ENCODE measurements at regions not wholly inside any gene's neighbourhood (a gene's known extent, or its start where the extent isn't known, plus 50 kb on each side); places are given as distances from the start of the nearest gene placed in this dataset.

GRCh38 chr2:5215989-5216607, 476.1 kb upstream of the SOX11 start:
- TF ChIP-seq, protein P1, sequence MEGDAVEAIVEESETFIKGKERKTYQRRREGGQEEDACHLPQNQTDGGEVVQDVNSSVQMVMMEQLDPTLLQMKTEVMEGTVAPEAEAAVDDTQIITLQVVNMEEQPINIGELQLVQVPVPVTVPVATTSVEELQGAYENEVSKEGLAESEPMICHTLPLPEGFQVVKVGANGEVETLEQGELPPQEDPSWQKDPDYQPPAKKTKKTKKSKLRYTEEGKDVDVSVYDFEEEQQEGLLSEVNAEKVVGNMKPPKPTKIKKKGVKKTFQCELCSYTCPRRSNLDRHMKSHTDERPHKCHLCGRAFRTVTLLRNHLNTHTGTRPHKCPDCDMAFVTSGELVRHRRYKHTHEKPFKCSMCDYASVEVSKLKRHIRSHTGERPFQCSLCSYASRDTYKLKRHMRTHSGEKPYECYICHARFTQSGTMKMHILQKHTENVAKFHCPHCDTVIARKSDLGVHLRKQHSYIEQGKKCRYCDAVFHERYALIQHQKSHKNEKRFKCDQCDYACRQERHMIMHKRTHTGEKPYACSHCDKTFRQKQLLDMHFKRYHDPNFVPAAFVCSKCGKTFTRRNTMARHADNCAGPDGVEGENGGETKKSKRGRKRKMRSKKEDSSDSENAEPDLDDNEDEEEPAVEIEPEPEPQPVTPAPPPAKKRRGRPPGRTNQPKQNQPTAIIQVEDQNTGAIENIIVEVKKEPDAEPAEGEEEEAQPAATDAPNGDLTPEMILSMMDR (IDR thresholded peaks at IDR 0.05; ENCODE audit: insufficient read depth, low read length): no peak
- no peak overlapping the region for H3K4me3 ChIP-seq (ENCODE audit: low read depth, low read length)
- DNase-seq (ENCODE audit: low read depth): no peak

- no peak overlapping the region for H3K4me3 ChIP-seq (ENCODE audit: low read depth, low read length)
- TF ChIP-seq, protein P1 (IDR thresholded peaks at IDR 0.05; ENCODE audit: insufficient read depth, low read length): no peak
- DNase-seq (ENCODE audit: low read depth): no peak
Measured at GRCh38 chr2:5227062-5227699, 465.0 kb upstream of the SOX11 start.

- H3K4me3 ChIP-seq (ENCODE audit: low read depth, low read length): no peak overlapping the region
- TF ChIP-seq, protein P1 (IDR thresholded peaks at IDR 0.05; ENCODE audit: insufficient read depth, low read length): no peak
- no peak for DNase-seq (ENCODE audit: low read depth)
Measured at GRCh38 chr2:5229574-5229973, 462.6 kb upstream of the SOX11 start.

DNA sequence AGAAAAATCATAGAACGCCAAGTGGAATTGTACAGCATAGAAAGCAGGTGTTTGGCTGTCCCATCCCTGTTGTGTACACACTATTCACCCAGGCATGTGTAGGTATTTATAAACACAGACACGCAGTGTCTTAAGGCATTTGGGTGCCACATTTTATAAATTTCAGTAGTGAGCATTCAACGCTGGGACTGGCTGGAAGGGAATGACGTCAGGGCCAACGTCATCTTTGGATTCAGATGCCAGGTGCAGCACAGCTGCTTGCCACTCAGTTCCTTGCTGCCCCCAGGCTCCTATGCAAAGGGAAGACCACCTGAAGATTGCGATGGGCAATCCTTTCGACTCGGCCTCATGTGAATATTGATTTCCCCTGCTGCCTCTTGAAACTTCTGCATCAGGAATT, 461.7 kb upstream of the SOX11 start:
- DNase-seq (ENCODE audit: low read depth): no peak
- TF ChIP-seq, protein P1 (IDR thresholded peaks at IDR 0.05; ENCODE audit: insufficient read depth, low read length): no peak
- no peak overlapping the region for H3K4me3 ChIP-seq (ENCODE audit: low read depth, low read length)

GRCh38 chr2:5230855-5231254, 461.3 kb upstream of the SOX11 start:
- DNase-seq (ENCODE audit: low read depth): no peak
- TF ChIP-seq, protein P1 (IDR thresholded peaks at IDR 0.05; ENCODE audit: insufficient read depth, low read length): no peak
- H3K4me3 ChIP-seq (ENCODE audit: low read depth, low read length): no peak overlapping the region

DNA sequence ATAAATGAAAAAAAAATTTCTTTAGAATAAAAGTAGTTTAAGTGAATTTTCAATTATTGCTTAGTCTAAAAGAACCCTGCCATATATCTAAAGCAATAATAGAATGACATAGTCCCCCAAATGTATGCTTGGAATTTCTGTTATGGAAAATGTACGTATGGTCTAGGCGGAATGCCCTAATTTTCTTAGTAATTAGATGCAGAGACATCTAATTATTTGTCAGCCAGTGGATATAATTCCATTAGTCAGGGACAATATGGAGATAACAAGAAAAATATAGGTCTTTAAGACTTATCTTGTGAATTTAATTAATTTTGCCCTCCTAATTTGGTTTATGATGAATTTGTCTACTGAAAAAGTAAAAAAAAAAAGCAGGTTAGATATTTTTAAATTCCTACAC, 460.9 kb upstream of the SOX11 start:
- no peak overlapping the region for H3K4me3 ChIP-seq (ENCODE audit: low read depth, low read length)
- no peak for DNase-seq (ENCODE audit: low read depth)
- TF ChIP-seq, protein P1 (IDR thresholded peaks at IDR 0.05; ENCODE audit: insufficient read depth, low read length): no peak
